GM12875 (cell line): ENCODE measurements at regions not wholly inside any gene's neighbourhood (a gene's known extent, or its start where the extent isn't known, plus 50 kb on each side); places are given as distances from the start of the nearest gene placed in this dataset.

Experiments used
- H3K4me3 ChIP-seq: one replicate; pipeline ENCODE4 v1.5.1; 2011; ENCODE audit warnings: low read depth, low read length, control low read depth
- TF ChIP-seq, protein P1 (sequence below): IDR thresholded peaks from 2 replicates; pipeline ENCODE4 v1.5.1; 2011; ENCODE audit warnings: low read depth, mild to moderate bottlenecking, control low read depth, inconsistent platforms, low read length, moderate library complexity, borderline replicate concordance; ENCODE audit not compliant: insufficient read depth

- no peak overlapping the region for H3K4me3 ChIP-seq
- TF ChIP-seq, protein P1, sequence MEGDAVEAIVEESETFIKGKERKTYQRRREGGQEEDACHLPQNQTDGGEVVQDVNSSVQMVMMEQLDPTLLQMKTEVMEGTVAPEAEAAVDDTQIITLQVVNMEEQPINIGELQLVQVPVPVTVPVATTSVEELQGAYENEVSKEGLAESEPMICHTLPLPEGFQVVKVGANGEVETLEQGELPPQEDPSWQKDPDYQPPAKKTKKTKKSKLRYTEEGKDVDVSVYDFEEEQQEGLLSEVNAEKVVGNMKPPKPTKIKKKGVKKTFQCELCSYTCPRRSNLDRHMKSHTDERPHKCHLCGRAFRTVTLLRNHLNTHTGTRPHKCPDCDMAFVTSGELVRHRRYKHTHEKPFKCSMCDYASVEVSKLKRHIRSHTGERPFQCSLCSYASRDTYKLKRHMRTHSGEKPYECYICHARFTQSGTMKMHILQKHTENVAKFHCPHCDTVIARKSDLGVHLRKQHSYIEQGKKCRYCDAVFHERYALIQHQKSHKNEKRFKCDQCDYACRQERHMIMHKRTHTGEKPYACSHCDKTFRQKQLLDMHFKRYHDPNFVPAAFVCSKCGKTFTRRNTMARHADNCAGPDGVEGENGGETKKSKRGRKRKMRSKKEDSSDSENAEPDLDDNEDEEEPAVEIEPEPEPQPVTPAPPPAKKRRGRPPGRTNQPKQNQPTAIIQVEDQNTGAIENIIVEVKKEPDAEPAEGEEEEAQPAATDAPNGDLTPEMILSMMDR = no peak
These were observed 311.7 kb downstream of the YTHDC2 start for GRCh38 chr5:113825176-113825575.

DNA sequence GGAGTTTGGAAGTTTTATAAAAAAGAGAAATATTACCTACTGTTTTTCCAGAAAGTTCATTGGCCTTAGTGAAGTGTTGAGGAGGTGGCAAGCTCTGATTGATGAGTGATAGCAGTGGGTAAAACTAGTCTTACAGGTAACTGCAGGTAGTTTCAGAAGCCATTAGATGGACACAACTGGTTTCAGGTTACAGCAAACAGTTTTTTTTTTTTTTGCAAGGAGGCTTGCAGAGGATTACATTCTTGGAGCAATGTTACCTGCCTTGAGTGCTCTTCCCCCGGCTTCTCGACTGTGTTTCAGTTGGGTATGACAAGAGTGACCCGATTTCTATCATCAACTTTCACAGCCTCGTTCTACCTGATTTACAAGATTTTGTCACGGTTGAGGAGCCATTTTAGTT, 333.4 kb downstream of the YTHDC2 start:
- H3K4me3 ChIP-seq = no peak overlapping the region

DNA sequence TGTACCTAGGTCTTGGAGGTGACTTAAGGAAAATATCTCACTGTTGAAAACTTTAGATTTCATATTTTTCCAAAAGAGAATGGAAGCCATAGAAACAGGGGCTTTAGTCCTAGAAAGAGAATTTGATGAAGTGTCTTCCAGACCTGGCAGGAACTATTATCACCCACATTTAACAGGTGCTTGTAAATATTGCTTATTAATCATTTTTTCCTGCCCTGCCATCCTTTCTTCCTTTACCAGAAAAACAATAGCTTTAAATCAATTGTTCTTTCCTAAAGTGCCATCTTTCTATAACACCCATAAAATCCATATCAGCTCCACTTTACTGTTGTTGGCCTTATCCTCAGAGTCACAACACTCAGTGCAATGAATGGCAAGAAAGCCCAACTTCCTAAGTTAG, 350.9 kb downstream of the YTHDC2 start:
- H3K4me3 ChIP-seq = no peak overlapping the region
- TF ChIP-seq, protein P1 = no peak

More for the DNA sequence above, 333.4 kb downstream of the YTHDC2 start:
- TF ChIP-seq, protein P1 = no peak

- TF ChIP-seq, protein P1 = no peak
- no peak overlapping the region for H3K4me3 ChIP-seq
These were observed 353.3 kb downstream of the YTHDC2 start for GRCh38 chr5:113866763-113867162.

- TF ChIP-seq, protein P1 = no peak
- no peak overlapping the region for H3K4me3 ChIP-seq
These were observed 356.1 kb downstream of the YTHDC2 start for GRCh38 chr5:113869611-113870010.

DNA sequence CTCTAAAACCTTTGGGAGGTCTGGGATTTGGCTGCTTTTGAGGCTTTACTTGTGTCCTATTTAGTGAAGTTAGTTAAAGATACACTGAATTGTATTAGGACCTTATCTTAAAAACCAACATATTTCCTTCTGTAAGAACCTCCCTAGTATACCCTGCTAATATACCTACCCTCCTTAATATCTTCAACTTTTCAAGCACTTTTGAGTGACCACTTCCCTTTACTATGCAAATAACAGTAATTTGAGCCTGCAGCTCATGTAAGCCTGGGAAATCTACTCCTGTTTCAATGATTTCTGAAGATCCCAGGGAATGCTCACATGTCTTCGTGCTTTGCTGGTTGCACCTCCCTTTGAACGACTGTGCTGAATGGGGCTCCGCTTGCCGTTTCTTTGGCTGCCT, 358.5 kb downstream of the YTHDC2 start:
- TF ChIP-seq, protein P1 = no peak
- H3K4me3 ChIP-seq = no peak overlapping the region

DNA sequence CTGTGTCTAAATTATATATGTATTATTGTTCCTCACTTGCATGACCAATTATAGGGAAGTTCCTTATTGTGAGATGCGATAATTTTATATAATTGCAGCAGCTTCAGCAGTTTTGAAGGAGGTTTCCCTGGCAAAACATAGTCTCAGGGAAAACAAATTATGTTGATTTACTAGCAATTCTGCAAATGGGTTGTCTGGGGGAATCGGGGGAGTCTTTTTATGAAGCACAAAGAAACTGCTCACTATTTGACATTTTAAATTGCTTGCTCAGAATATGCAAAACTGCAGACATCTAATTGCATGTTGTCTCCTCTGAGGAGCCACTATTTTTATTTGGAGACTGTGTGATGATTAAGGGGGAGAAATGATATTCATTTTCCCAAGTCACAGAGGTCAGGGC, 361.6 kb downstream of the YTHDC2 start:
- H3K4me3 ChIP-seq = no peak overlapping the region
- TF ChIP-seq, protein P1 = no peak
